ENCODE measurements at regions not wholly inside any gene's neighbourhood (a gene's known extent, or its start where the extent isn't known, plus 50 kb on each side); places are given as distances from the start of the nearest gene placed in this dataset.

- DNase-seq, result no peak
Measured at GRCh38 chr7:424961-425793, 94.5 kb downstream of the PDGFA start.

GRCh38 chr7:425794-426188 lies 93.9 kb downstream of the PDGFA start:
- no peak for DNase-seq

GRCh38 chr7:426510-426909 lies 93.1 kb downstream of the PDGFA start:
- no peak for DNase-seq

DNA sequence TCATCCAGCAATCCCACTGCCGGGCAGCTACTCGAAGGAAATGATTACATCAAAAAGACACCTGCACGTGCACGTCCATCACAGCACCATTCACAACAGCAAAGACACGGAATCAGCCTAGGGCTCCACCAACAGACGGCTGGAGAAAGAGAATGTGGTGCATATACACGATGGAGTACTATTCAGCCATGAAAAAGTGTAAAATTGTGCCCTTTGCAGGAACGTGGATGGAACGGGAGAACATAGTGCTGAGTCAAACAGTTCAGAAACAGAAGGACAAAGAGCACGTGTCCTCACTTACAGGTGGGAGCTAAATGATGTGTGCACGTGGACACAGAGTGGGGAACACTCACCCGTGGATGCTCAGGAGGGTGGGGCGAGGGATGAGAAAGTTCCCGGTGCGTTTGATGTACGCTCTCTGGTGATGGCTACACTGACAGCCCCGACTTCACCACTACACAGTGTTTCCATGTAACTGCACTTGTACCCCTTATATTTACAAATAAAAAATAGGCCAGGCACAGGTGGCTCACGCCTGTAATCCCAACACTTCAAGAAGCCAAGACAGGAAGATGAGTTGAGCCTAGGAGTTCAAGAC lies 92.0 kb downstream of the PDGFA start:
- no peak for DNase-seq

GRCh38 chr7:428387-428786 lies 91.3 kb downstream of the PDGFA start:
- DNase-seq, result no peak

- no peak for DNase-seq
Measured at GRCh38 chr7:428927-429827, 90.5 kb downstream of the PDGFA start.

GRCh38 chr7:429828-430180 lies 89.8 kb downstream of the PDGFA start:
- DNase-seq, result no peak

DNA sequence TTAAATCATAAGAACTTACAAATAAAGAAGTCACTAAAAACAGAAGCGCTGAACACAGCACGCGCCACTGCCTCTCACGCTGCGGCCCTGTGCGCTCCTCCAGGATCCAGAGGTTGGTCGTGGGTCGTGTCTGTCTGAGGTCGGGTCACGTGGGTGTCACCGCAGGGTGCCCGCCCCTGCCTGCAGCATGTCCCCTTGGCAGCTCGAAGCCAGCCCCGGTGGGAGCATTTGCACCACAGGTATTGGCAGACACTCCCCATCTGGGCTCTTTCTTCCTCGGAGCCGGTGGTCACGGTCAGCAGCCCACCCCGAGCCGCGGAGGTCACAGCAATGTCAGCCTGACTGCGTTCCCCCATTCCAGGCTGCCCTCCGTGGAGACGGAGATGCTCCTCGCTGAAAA lies 88.6 kb downstream of the PDGFA start:
- no peak for DNase-seq

DNA sequence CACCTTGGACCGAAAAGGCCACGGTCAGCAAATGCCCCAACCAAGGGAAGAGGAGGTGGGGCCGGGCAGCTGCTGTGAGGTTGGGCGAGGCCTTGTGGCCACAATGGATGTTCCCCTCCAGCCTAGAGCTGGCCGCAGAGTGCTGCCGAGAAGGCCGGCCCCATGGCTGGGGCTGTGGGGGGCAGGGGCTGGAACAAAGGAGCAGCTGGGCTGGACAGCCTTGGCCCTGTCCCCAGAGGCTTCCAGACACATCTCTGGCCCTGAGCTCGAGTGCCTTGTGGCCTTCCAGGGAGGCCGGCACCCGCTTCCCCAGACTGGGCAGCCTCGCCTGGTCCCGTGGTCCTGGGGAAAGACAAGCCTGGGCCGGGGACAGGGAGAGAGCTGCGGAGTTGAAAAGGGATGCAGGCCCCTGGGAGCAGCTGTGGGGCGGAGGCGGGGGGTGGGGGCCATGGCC lies 88.0 kb downstream of the PDGFA start:
- DNase-seq, result no peak

DNA sequence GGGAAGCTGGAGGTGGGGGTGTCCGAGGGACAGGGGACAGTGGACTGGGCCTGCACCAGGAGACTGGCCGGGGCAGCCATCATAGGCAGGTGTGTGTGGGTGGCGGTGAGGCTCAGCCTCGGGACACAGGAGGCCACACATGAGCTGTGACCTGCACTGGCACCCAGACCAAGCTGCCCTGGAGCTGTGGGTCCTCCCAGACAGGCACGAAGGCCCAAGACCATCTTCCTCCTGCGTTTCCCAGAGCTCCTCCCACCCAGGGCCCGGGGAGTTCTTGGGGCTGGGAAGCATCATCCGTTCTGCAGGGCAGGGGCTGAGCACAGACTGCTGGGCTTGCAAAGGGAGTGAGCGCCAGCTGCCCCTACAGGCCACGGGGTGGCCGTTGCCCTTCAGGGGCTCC lies 87.4 kb downstream of the PDGFA start:
- DNase-seq, result no peak

DNA sequence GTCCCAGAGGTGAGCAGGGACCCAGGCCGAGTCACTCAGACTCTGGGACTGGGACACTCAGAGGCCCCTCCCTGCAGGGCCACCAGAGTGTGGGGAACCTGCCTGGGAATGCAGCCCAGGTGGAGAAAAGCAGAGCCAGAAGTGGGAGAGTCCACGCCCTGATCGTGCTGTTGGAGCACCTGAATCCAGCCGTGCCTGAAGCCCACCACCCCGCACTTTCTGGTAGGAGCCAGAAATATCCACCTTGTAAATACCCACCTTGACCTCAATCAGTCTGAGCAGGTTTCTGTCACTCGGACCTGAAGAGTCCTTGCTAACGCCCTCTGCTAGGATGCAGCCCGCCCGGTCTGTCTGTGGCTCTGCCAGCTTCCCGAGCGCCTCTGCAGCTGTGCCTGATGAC lies 86.7 kb downstream of the PDGFA start:
- no peak for DNase-seq

GRCh38 chr7:433558-433957 lies 86.1 kb downstream of the PDGFA start:
- no peak for DNase-seq

DNA sequence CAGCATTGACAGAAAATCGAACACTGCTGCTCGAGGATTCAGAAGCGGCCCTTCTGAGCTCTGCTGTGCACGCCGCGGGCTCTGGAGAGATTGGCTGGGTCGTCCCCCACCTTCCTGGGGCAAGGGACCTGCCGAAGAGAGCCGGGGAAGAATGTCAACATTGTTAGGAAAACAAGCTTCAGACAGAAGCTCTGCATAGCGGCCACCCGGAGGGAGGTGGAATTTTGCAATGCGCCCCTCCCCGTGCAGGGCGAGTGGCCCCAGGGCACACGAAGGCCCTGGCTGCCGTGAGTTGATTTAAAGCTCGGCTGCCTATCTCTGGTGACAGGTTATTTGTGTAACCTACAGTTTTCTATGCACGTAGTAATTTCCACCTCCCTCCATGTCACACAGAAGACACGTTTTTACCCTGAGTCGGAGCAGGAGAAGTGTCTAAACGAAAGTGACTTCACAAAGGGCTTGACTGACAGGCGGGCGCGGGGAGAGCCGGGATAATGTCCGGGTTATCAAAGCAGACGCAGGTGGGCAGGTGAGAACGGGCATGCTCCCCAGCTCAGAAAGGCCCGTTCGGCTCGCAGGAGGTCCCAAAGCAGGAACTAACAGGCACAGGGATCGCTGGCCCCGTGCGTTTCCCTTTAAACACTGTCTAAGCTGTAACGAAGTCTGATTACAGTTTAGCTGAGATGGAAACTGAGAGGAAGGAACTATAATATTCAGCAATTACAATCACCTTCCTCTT lies 84.6 kb downstream of the PDGFA start:
- DNase-seq, result no peak

GRCh38 chr7:435630-436366 lies 83.8 kb downstream of the PDGFA start:
- DNase-seq, result no peak

GRCh38 chr7:436367-437128 lies 83.1 kb downstream of the PDGFA start:
- no peak for DNase-seq

GRCh38 chr7:437329-438251 lies 82.1 kb downstream of the PDGFA start:
- DNase-seq, result no peak

DNA sequence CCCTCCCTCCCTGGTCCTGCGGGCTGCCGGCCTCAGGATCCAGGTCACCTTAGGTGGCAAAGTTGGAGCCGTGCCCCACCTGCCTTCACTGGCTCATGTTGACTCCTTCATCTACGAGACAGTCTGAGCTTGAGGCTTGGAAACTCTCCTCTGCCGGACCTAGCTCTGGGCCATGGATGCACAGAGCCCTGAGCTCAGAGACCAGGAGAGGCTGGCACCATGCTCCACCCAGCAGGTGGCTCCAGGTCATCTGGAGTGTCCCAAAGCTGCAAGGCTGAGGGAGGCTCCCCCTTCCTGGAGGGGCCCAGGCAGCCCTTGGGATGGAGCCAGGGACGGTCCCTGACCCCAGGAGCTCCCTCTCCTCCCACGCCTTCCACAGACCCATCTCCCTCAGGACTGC lies 81.3 kb downstream of the PDGFA start:
- no peak for DNase-seq

- no peak for DNase-seq
Measured at GRCh38 chr7:438916-439315, 80.7 kb downstream of the PDGFA start.

- no peak for DNase-seq
Measured at GRCh38 chr7:440059-440749, 79.4 kb downstream of the PDGFA start.

Data from activated CD8-positive, alpha-beta memory T cell treated with anti-CD3 and anti-CD28 coated beads, Interleukin-2, amount 50 U/mL, for 48 hours (primary cell).